Neural cell (in vitro differentiated cells): ENCODE measurements at regions not wholly inside any gene's neighbourhood (a gene's known extent, or its start where the extent isn't known, plus 50 kb on each side); places are given as distances from the start of the nearest gene placed in this dataset.

Source experiments
- H2AFZ ChIP-seq: fragments of 200-600, 300-800 bp; sonication (generic), shearing (Covaris generic); 2 replicates; pipeline ENCODE4 v1.6.0; 2014; ENCODE audit warnings: low read depth, mild to moderate bottlenecking, antibody characterized with exemption, low read length, moderate library complexity
- H3F3A ChIP-seq: fragments of 200-600 bp; shearing (Covaris generic); 2 replicates; pipeline ENCODE4 v1.6.1; 2016; ENCODE audit warnings: mild to moderate bottlenecking, moderate library complexity, mixed read lengths, antibody characterized with exemption, low read length; ENCODE audit not compliant: insufficient read depth, poor library complexity, severe bottlenecking
- H3K27ac ChIP-seq: fragments of 200-600, 300-800 bp; sonication (generic), shearing (Covaris generic); 2 replicates; pipeline ENCODE4 v1.5.1; 2014; ENCODE audit warnings: mild to moderate bottlenecking, low read length, moderate library complexity
- H3K27me3 ChIP-seq: fragments of 300-800, 200-600 bp; sonication (generic), shearing (Covaris generic); 2 replicates; pipeline ENCODE4 v1.6.0; 2014; ENCODE audit warnings: mild to moderate bottlenecking, low read depth, low read length, moderate library complexity; ENCODE audit not compliant: insufficient read depth
- H3K36me3 ChIP-seq: fragments of 300-800, 200-600 bp; sonication (generic), shearing (Covaris generic); 2 replicates; pipeline ENCODE4 v1.5.1; 2014; ENCODE audit warnings: mild to moderate bottlenecking, antibody characterized with exemption, low read length, moderate library complexity; ENCODE audit not compliant: insufficient read depth
- H3K4me2 ChIP-seq: fragments of 300-800, 200-600 bp; sonication (generic), shearing (Covaris generic); 2 replicates; pipeline ENCODE4 v1.6.0; 2014; ENCODE audit warnings: mild to moderate bottlenecking, low read length
- H3K4me3 ChIP-seq: fragments of 300-800, 200-600 bp; sonication (generic), shearing (Covaris generic); 2 replicates; pipeline ENCODE4 v1.5.1; 2014; ENCODE audit warnings: mild to moderate bottlenecking, low read length, moderate library complexity
- H3K79me2 ChIP-seq: fragments of 200-600 bp; shearing (Covaris generic); replicated peaks from 2 replicates; pipeline ENCODE4 v1.6.0; 2014; ENCODE audit warnings: mild to moderate bottlenecking, low read length, moderate library complexity; ENCODE audit not compliant: insufficient read depth
- H3K9ac ChIP-seq: fragments of 300-800, 200-600 bp; sonication (generic), shearing (Covaris generic); 2 replicates; pipeline ENCODE4 v1.6.1; 2016; ENCODE audit warnings: mild to moderate bottlenecking, low read length, mixed read lengths
- H3K9me2 ChIP-seq: fragments of 200-600 bp; shearing (Covaris generic); 2 replicates; pipeline ENCODE4 v1.6.1; 2016; ENCODE audit warnings: mild to moderate bottlenecking, low read length, mixed read lengths; ENCODE audit not compliant: insufficient read depth
- H3K9me3 ChIP-seq: fragments of 200-600, 300-800 bp; sonication (generic), shearing (Covaris generic); 2 replicates; pipeline ENCODE4 v1.6.1; 2016; ENCODE audit warnings: mild to moderate bottlenecking, mixed run types, low read length, moderate library complexity, mixed read lengths
- H4K20me1 ChIP-seq: fragments of 200-600 bp; shearing (Covaris generic); 2 replicates; pipeline ENCODE4 v1.6.1; 2016; ENCODE audit warnings: mild to moderate bottlenecking, mixed run types; ENCODE audit not compliant: insufficient read depth
- CTCF ChIP-seq: fragments of 450-650 bp; IDR thresholded peaks from 2 replicates; pipeline ENCODE4 v1.5.1; 2014; ENCODE audit warnings: antibody characterized with exemption, mild to moderate bottlenecking, moderate library complexity; ENCODE audit not compliant: poor library complexity, severe bottlenecking
- EP300 ChIP-seq: fragments of 450-650 bp; conservative IDR thresholded peaks from 2 replicates; pipeline ENCODE4 v1.6.1; 2014; ENCODE audit warnings: antibody characterized with exemption, mild to moderate bottlenecking, moderate library complexity; ENCODE audit not compliant: poor library complexity, severe bottlenecking
- EZH2 ChIP-seq: fragments of 200-600, 300-800 bp; shearing (Covaris generic), sonication (generic); IDR thresholded peaks from 2 replicates; pipeline ENCODE4 v1.6.1; 2014; ENCODE audit warnings: antibody characterized with exemption, low read length, borderline replicate concordance, mild to moderate bottlenecking; ENCODE audit not compliant: insufficient read depth, poor library complexity, severe bottlenecking
- MXI1 ChIP-seq: fragments of 450-650 bp; conservative IDR thresholded peaks from 2 replicates; pipeline ENCODE4 v1.6.1; 2014; ENCODE audit warnings: antibody characterized with exemption, mild to moderate bottlenecking; ENCODE audit not compliant: poor library complexity, severe bottlenecking
- POLR2AphosphoS5 ChIP-seq: IDR thresholded peaks from 2 replicates; pipeline ENCODE4 v1.6.1; 2012
- RAD21 ChIP-seq: fragments of 450-650 bp; conservative IDR thresholded peaks from 2 replicates; pipeline ENCODE4 v1.6.1; 2014; ENCODE audit warnings: antibody characterized with exemption, mild to moderate bottlenecking, moderate library complexity
- REST ChIP-seq: IDR thresholded peaks from 2 replicates; pipeline ENCODE4 v1.6.1; 2012; ENCODE audit warnings: borderline replicate concordance
- SMC3 ChIP-seq: fragments of 450-650 bp; conservative IDR thresholded peaks from 2 replicates; pipeline ENCODE4 v1.6.1; 2014; ENCODE audit warnings: antibody characterized with exemption, mild to moderate bottlenecking, moderate library complexity; ENCODE audit not compliant: poor library complexity
- TAF1 ChIP-seq: IDR thresholded peaks from 2 replicates; pipeline ENCODE4 v1.6.1; 2012; ENCODE audit warnings: low read depth

- H3K9me2 ChIP-seq = no peaks in the 10 kb centered on the region
- no peaks in the 10 kb centered on the region for H3K79me2 ChIP-seq
- H3K27ac ChIP-seq = no peak overlapping the region
- H2AFZ ChIP-seq = no peak overlapping the region
- no peak overlapping the region for H3K9ac ChIP-seq
- H3K4me3 ChIP-seq = no peak overlapping the region
- no peak overlapping the region for H3K4me2 ChIP-seq
- no peaks in the 10 kb centered on the region for H3K9me3 ChIP-seq
- no peaks in the 10 kb centered on the region for H3K27me3 ChIP-seq
- no peaks in the 10 kb centered on the region for H3F3A ChIP-seq
- TF ChIP-seq SMC3 = no peak
- no peak for TF ChIP-seq MXI1
- no peak for TF ChIP-seq EP300
- TF ChIP-seq EZH2 = no peak
- no peak for TF ChIP-seq TAF1
- no peak for TF ChIP-seq REST
- TF ChIP-seq RAD21 = no peak
- no peak for TF ChIP-seq CTCF
- no peak for TF ChIP-seq POLR2AphosphoS5
- no peaks in the 10 kb centered on the region for H4K20me1 ChIP-seq
- no peaks in the 10 kb centered on the region for H3K36me3 ChIP-seq
Observed at GRCh38 chr4:188647820-188648370, 508.7 kb downstream of the TRIML1 start.

GRCh38 chr4:188649635-188650034, 510.4 kb downstream of the TRIML1 start:
- H3K9me3 ChIP-seq = no peaks in the 10 kb centered on the region
- H4K20me1 ChIP-seq = no peaks in the 10 kb centered on the region
- H3K36me3 ChIP-seq = no peaks in the 10 kb centered on the region
- TF ChIP-seq EP300 (no peak), SMC3 (no peak), EZH2 (no peak), REST (no peak)
- H3K9me2 ChIP-seq = no peaks in the 10 kb centered on the region
- no peaks in the 10 kb centered on the region for H3F3A ChIP-seq
- H3K79me2 ChIP-seq = no peaks in the 10 kb centered on the region
- H3K27ac ChIP-seq = no peak overlapping the region
- H3K27me3 ChIP-seq = no peaks in the 10 kb centered on the region
- H3K4me3 ChIP-seq = no peak overlapping the region
- no peak overlapping the region for H3K4me2 ChIP-seq
- no peak overlapping the region for H2AFZ ChIP-seq
- H3K9ac ChIP-seq = no peak overlapping the region
